CD4-positive, alpha-beta T cell treated with Interferon alpha-2 for 1 hour (primary cell): ENCODE measurements at regions not wholly inside any gene's neighbourhood (a gene's known extent, or its start where the extent isn't known, plus 50 kb on each side); places are given as distances from the start of the nearest gene placed in this dataset.

ENCODE experiments used
- DNase-seq, 2 donors: peaks; one replicate each; pipeline ENCODE4 v3.0.0-alpha.2; 2020 to 2022

GRCh38 chr11:127926721-127927120 is 660.6 kb downstream of the ETS1 start:
- DNase-seq: no peak

- no peak for DNase-seq
These were observed 661.9 kb downstream of the ETS1 start for GRCh38 chr11:127925475-127925874.

GRCh38 chr11:127919206-127920000 is 668.0 kb downstream of the ETS1 start:
- no peak for DNase-seq

GRCh38 chr11:127902382-127902781 is 685.0 kb downstream of the ETS1 start:
- DNase-seq: no peak

GRCh38 chr11:127898422-127899365 is 688.7 kb downstream of the ETS1 start:
- no peak for DNase-seq

- no peak for DNase-seq
These were observed 691.6 kb downstream of the ETS1 start for GRCh38 chr11:127895776-127896175.

- no peak for DNase-seq
These were observed 693.0 kb downstream of the ETS1 start for GRCh38 chr11:127894316-127894715.

- DNase-seq: no peak
These were observed 697.2 kb downstream of the ETS1 start for GRCh38 chr11:127890030-127890615.

- no peak for DNase-seq
These were observed 699.0 kb downstream of the ETS1 start for GRCh38 chr11:127888386-127888785.

- no peak for DNase-seq
These were observed 712.2 kb downstream of the ETS1 start for GRCh38 chr11:127875131-127875530.

- no peak for DNase-seq
These were observed 713.9 kb downstream of the ETS1 start for GRCh38 chr11:127873478-127873877.

GRCh38 chr11:127866109-127866508 is 721.2 kb downstream of the ETS1 start:
- no peak for DNase-seq

- DNase-seq: no peak
These were observed 722.5 kb downstream of the ETS1 start for GRCh38 chr11:127864861-127865260.

GRCh38 chr11:127862406-127862805 is 725.0 kb downstream of the ETS1 start:
- no peak for DNase-seq

- DNase-seq: no peak
These were observed 727.4 kb downstream of the ETS1 start for GRCh38 chr11:127859941-127860354.

- no peak for DNase-seq
These were observed 742.5 kb downstream of the ETS1 start for GRCh38 chr11:127844876-127845275.

- DNase-seq: peak; percentile 3 to 41
These were observed 743.6 kb downstream of the ETS1 start for GRCh38 chr11:127843483-127844396.

- no peak for DNase-seq
These were observed 762.2 kb downstream of the ETS1 start for GRCh38 chr11:127825183-127825582.

GRCh38 chr11:127818625-127819024 is 768.7 kb downstream of the ETS1 start:
- no peak for DNase-seq

GRCh38 chr11:127816962-127817361 is 770.4 kb downstream of the ETS1 start:
- DNase-seq: no peak

- no peak for DNase-seq
These were observed 772.0 kb downstream of the ETS1 start for GRCh38 chr11:127815331-127815730.

GRCh38 chr11:127806501-127806900 is 780.9 kb downstream of the ETS1 start:
- no peak for DNase-seq
